Activated T-helper 2 cell treated with anti-CD3 and anti-CD28 coated beads, Interferon-gamma antibody, Interleukin-2, Interleukin-4, amounts not matched to agents 10 μg/mL and 5 μg/mL and 100 μg/mL, durations not matched to agents 14 hours and 24 hours and 36 hours (primary cell): ENCODE measurements at regions not wholly inside any gene's neighbourhood (a gene's known extent, or its start where the extent isn't known, plus 50 kb on each side); places are given as distances from the start of the nearest gene placed in this dataset.

ENCODE experiments used
- DNase-seq: peaks from one replicate; pipeline ENCODE4 v3.0.0; 2021; ENCODE audit warnings: low spot score
- H3K27ac Mint-ChIP-seq: one replicate; pipeline ENCODE4 v1.8.0; 2021; ENCODE audit warnings: mixed read lengths
- H3K27me3 Mint-ChIP-seq: one replicate; pipeline ENCODE4 v1.8.0; 2021; ENCODE audit warnings: low read depth, mixed read lengths
- H3K36me3 Mint-ChIP-seq: one replicate; pipeline ENCODE4 v1.8.0; 2021; ENCODE audit warnings: low read depth, mixed read lengths
- H3K4me1 Mint-ChIP-seq: one replicate; pipeline ENCODE4 v1.8.0; 2021; ENCODE audit warnings: low read depth, mixed read lengths
- H3K4me3 Mint-ChIP-seq: one replicate; pipeline ENCODE4 v1.8.0; 2021; ENCODE audit warnings: low read depth, mild to moderate bottlenecking, moderate library complexity, mixed read lengths
- H3K9me3 Mint-ChIP-seq: one replicate; pipeline ENCODE4 v1.8.0; 2021; ENCODE audit warnings: mixed read lengths
- intact Hi-C: fragments of 100-400 bp; cut with micrococcal nuclease; formaldehyde crosslinking; loops from one replicate; pipeline ENCODE4 v1.15.1; 2023

DNA sequence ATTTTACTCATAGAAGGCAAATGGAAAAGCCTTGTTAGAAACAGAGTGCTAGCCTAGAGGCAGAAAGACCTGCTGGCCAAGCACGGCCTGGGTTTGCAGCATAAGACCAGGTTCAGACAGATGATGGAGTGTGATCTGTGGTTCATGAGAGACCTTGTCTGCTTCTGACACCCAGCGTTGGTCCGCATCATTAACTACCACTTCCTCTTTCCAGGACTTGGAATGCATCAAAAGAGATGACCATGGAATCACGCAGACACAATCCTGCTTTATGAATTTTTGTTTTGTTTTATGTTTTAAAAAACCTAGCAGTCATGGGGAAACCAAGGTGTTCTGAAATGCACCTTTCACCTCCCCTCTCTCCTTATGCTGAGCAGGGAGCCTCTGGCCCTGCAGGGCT lies 76.8 kb upstream of the SYNDIG1 start:
- H3K27ac Mint-ChIP-seq: no peak overlapping the region
- peaks cover 2% of the 10 kb centered on the region for H3K27me3 Mint-ChIP-seq
- no peaks in the 10 kb centered on the region for H3K36me3 Mint-ChIP-seq
- intact Hi-C loops: no loop called here
- no peak for DNase-seq
- H3K4me3 Mint-ChIP-seq: no peak overlapping the region
- no peaks in the 10 kb centered on the region for H3K9me3 Mint-ChIP-seq
- H3K4me1 Mint-ChIP-seq: peaks cover 22% of the 10 kb centered on the region

DNA sequence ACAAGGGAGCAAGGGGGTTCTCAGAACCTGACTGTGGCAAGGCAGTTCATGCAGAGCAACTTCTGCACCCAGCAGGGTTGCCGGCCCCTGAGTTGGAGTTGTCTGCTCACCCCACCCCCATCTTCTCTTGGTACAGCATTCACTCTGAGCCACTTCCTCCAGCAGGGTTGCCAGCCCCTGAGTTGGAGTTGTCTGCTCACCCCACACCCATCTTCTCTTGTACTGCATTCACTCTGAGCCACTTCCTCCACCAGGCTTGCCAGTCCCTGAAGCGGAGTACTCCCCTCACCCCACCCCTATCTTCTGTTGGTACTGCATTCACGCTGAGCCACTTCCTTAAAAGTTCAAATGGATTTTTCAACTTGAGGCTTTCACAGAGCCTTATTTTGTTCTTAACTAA lies 79.7 kb upstream of the SYNDIG1 start:
- intact Hi-C loops: no loop called here
- Mint-ChIP-seq H3K9me3 (no peaks in the 10 kb centered on the region), H3K36me3 (no peaks in the 10 kb centered on the region), H3K4me3 (no peak overlapping the region), H3K4me1 (peaks cover 22% of the 10 kb centered on the region), H3K27me3 (peaks cover 2% of the 10 kb centered on the region), H3K27ac (no peak overlapping the region)
- peak; percentile 22 for DNase-seq

DNA sequence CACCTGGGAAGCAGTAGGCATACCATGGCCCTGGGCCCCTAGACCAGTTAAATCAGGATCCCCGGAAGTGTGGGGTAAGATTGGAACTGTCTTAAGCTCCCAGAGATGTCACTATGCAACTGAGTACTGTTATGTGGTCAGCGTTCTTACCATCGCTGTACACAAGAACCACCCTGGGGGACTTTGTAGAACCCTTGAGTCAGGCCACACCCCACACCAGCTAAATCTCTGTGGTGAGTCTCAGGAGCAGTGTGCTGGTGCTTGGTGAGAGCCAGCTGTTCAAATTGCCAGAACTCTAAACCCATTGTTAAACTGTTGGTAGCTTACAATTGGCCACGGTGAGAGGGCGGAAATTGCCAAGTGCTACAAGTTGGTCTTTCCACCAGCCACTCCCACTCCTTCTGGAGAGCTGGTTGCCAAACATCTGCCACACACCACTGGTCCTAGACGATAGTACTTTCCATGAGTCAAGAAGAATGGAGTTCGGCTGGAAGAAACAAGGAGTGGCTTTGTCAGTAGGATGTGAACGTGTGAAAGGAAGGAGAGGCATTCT lies 80.5 kb upstream of the SYNDIG1 start:
- Mint-ChIP-seq H3K27me3 (peaks cover 2% of the 10 kb centered on the region), H3K27ac (no peak overlapping the region), H3K9me3 (no peaks in the 10 kb centered on the region), H3K36me3 (no peaks in the 10 kb centered on the region), H3K4me1 (peaks cover 22% of the 10 kb centered on the region), H3K4me3 (no peak overlapping the region)
- intact Hi-C loops: no loop called here
- no peak for DNase-seq

DNA sequence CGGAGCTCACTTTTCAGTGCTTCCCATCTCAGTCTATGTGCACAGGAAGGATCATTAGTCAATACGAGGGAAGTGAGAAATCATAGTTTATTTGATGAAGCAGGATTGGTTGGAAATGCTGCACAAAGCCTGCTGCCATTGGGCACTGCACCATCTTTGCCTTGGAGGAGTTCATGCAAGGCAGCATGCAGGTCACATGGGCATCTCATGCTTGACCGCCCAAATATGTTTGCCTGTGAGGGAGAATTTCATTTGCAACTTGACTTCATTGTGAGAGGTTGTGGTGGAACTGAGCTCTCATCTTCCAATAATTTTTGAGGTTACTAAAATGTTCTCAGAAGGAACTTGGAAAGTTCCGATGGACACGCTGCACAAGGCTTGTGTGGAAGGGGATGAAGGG lies 83.9 kb upstream of the SYNDIG1 start:
- Mint-ChIP-seq H3K36me3 (no peaks in the 10 kb centered on the region), H3K4me3 (no peak overlapping the region), H3K4me1 (peaks cover 20% of the 10 kb centered on the region), H3K27me3 (no peaks in the 10 kb centered on the region), H3K9me3 (no peaks in the 10 kb centered on the region), H3K27ac (no peak overlapping the region)
- no peak for DNase-seq
- intact Hi-C loops: no loop called here

DNA sequence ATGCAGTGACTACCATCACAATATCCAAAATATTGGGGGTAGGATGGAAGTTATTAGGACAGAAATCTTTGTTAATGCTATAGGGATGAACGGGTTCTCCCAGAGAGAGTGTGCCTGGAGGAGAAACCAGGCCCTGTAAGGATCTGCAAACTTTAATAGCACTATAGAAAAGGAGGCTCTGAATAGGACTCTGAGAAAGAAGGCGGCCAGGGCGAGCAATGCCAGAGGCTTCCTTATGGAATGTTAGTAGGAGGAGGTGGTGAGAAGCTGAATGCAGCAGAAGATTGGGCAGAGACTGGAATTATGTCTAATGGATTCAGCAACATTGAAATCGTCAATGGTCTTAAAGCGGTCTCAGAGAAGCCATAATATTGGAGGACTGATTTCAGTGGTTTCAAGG lies 84.6 kb upstream of the SYNDIG1 start:
- Mint-ChIP-seq H3K27me3 (peaks cover 2% of the 10 kb centered on the region), H3K4me3 (no peak overlapping the region), H3K36me3 (no peaks in the 10 kb centered on the region), H3K9me3 (no peaks in the 10 kb centered on the region), H3K4me1 (peaks cover 13% of the 10 kb centered on the region), H3K27ac (no peak overlapping the region)
- no peak for DNase-seq
- intact Hi-C loops: no loop called here

- intact Hi-C loops: no loop called here
- Mint-ChIP-seq H3K36me3 (no peaks in the 10 kb centered on the region), H3K27ac (no peak overlapping the region), H3K4me1 (no peaks in the 10 kb centered on the region), H3K27me3 (peaks cover 8% of the 10 kb centered on the region), H3K4me3 (no peak overlapping the region), H3K9me3 (no peaks in the 10 kb centered on the region)
- DNase-seq: no peak
Measured at GRCh38 chr20:24382743-24383142, 86.7 kb upstream of the SYNDIG1 start.

DNA sequence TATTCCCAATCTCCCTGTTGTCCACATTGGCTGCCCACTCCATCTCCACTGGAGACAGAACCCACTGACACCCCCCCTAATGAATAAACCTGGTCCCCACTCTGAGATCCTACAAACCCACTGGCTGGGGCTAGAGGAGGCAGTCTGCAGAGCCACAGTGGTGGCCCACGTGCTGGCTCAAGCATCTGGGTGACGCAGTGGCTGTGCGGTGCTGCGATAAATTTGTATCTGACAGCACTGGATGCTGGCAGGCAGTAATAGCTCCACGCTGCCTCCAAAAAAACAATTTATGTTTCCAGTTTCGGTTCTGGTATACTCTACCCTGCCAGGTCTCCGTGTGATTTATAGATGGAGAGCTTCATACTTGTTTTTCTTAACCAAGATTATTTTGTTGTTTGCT lies 87.1 kb upstream of the SYNDIG1 start:
- no peak for DNase-seq
- no peaks in the 10 kb centered on the region for H3K4me1 Mint-ChIP-seq
- intact Hi-C loops: no loop called here
- H3K9me3 Mint-ChIP-seq: no peaks in the 10 kb centered on the region
- H3K36me3 Mint-ChIP-seq: no peaks in the 10 kb centered on the region
- no peak overlapping the region for H3K27ac Mint-ChIP-seq
- no peak overlapping the region for H3K4me3 Mint-ChIP-seq
- H3K27me3 Mint-ChIP-seq: peaks cover 8% of the 10 kb centered on the region

DNA sequence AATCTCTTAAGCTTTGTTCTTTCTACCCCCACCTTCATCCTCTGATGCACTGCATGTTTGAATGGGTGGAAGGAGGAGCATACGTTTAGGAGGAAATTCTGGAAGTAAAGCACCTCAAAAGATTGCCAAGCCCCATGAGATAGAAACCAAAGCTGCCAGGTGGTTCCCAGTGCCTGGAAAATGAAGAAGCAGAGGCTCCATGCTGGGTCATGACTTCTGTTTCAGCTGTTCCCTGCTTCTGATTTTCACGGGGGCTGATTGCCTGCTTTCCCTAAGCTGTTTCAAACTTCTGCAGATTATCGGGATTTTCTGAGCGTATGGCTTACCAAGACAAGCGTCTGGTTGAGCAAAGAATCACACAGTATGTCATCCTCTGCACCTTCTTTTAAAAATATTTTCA lies 87.5 kb upstream of the SYNDIG1 start:
- DNase-seq: no peak
- H3K4me1 Mint-ChIP-seq: no peaks in the 10 kb centered on the region
- no peak overlapping the region for H3K27ac Mint-ChIP-seq
- peaks cover 8% of the 10 kb centered on the region for H3K27me3 Mint-ChIP-seq
- intact Hi-C loops: no loop called here
- H3K9me3 Mint-ChIP-seq: no peaks in the 10 kb centered on the region
- no peak overlapping the region for H3K4me3 Mint-ChIP-seq
- H3K36me3 Mint-ChIP-seq: no peaks in the 10 kb centered on the region

GRCh38 chr20:24379484-24379927 lies 89.9 kb upstream of the SYNDIG1 start:
- no peak overlapping the region for H3K4me3 Mint-ChIP-seq
- H3K27me3 Mint-ChIP-seq: peaks cover 8% of the 10 kb centered on the region
- H3K4me1 Mint-ChIP-seq: no peaks in the 10 kb centered on the region
- intact Hi-C loops: no loop called here
- no peaks in the 10 kb centered on the region for H3K9me3 Mint-ChIP-seq
- no peak overlapping the region for H3K27ac Mint-ChIP-seq
- DNase-seq: no peak
- no peaks in the 10 kb centered on the region for H3K36me3 Mint-ChIP-seq

GRCh38 chr20:24378661-24379483 lies 90.6 kb upstream of the SYNDIG1 start:
- Mint-ChIP-seq H3K27ac (no peak overlapping the region), H3K9me3 (no peaks in the 10 kb centered on the region), H3K27me3 (peaks cover 8% of the 10 kb centered on the region), H3K4me3 (no peak overlapping the region), H3K4me1 (no peaks in the 10 kb centered on the region), H3K36me3 (no peaks in the 10 kb centered on the region)
- intact Hi-C loops: no loop called here
- no peak for DNase-seq

GRCh38 chr20:24376311-24377099 lies 92.9 kb upstream of the SYNDIG1 start:
- no peaks in the 10 kb centered on the region for H3K9me3 Mint-ChIP-seq
- DNase-seq: no peak

GRCh38 chr20:24373372-24373771 lies 96.1 kb upstream of the SYNDIG1 start:
- Mint-ChIP-seq H3K36me3 (no peaks in the 10 kb centered on the region), H3K9me3 (no peaks in the 10 kb centered on the region), H3K4me3 (no peak overlapping the region), H3K27me3 (no peaks in the 10 kb centered on the region), H3K4me1 (no peaks in the 10 kb centered on the region), H3K27ac (no peak overlapping the region)
- no peak for DNase-seq
- intact Hi-C loops: no loop called here

More at GRCh38 chr20:24376311-24377099, 92.9 kb upstream of the SYNDIG1 start:
- Mint-ChIP-seq H3K4me1 (no peaks in the 10 kb centered on the region), H3K27ac (no peak overlapping the region), H3K4me3 (no peak overlapping the region), H3K36me3 (no peaks in the 10 kb centered on the region), H3K27me3 (peaks cover 8% of the 10 kb centered on the region)
- intact Hi-C loops: no loop called here
